GM21360 (cell line): ENCODE measurements at regions not wholly inside any gene's neighbourhood (a gene's known extent, or its start where the extent isn't known, plus 50 kb on each side); places are given as distances from the start of the nearest gene placed in this dataset.

ENCODE experiments used
- ATAC-seq: cut with Tn5 transposase; IDR thresholded peaks from one replicate; pipeline ENCODE4 v1.9.1; 2021; ENCODE audit warnings: mild to moderate bottlenecking, moderate library complexity; ENCODE audit not compliant: unreplicated experiment

- peak; percentile 92 for ATAC-seq
Measured at GRCh38 chr6:45830441-45831139, 185.1 kb downstream of the CLIC5 start.

DNA sequence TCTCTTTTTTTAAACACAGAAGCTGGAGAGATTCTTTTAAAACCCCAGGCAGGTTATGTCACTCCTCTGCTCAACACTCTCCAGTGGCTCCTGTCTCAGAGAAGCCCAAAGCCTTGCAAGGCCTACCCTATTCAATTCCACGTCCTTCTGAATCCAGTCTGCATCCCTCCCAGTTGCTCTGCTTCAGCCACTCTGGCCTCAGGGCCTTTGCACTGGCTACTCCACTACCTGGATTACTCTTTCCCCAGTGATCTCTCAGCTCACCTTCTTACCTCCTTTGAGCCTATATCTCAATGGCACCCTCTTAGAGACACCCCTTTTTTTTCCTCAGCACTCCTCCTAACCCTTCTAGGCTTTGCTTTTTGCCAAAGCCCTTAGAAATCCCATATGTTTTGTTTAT lies 185.8 kb downstream of the CLIC5 start:
- no peak for ATAC-seq

DNA sequence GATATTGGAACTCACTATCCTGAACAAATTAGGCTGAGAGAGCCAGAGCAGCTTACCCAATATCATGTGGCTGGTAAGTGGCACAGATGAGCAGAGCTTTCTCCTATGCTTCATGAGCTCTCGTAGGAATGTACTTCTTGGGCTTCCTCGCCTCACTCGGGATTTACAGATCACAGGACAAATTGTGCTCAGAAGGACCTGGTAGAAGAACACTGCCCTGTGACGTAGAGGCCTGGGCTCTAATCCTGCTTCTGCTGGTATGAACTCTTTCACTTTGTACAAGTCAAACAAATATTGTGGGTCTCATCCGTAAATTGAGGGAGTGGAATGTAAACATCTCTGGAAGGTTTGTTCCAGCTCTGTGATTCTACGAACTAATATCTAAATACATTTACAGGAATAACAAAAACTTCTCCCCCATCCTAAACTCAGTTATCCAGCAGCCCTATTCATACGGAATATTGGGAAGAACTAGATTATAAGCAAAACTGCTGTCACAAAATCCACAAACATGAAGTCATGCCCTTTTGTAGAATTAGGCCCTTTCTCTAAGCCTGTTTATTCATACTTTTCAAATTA lies 187.6 kb downstream of the CLIC5 start:
- no peak for ATAC-seq

DNA sequence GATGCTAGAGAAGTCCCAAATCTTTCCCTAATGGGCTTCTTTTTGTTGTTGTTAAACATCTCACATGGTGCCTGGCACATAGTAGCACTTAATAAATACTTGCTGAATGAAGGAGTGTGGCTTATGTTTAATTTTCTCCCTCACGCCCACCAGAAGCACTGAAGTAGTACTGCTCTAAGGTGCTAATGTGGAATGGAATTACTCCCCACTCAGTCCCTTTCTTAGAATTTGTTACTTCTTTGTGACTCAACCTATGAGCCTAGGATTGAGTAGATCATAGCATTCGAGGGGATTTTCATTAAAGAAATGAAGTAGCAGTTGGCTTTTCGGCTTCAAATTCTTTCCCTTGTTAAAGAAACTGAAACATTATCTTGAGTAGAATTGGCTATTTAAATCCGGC lies 192.8 kb downstream of the CLIC5 start:
- no peak for ATAC-seq

DNA sequence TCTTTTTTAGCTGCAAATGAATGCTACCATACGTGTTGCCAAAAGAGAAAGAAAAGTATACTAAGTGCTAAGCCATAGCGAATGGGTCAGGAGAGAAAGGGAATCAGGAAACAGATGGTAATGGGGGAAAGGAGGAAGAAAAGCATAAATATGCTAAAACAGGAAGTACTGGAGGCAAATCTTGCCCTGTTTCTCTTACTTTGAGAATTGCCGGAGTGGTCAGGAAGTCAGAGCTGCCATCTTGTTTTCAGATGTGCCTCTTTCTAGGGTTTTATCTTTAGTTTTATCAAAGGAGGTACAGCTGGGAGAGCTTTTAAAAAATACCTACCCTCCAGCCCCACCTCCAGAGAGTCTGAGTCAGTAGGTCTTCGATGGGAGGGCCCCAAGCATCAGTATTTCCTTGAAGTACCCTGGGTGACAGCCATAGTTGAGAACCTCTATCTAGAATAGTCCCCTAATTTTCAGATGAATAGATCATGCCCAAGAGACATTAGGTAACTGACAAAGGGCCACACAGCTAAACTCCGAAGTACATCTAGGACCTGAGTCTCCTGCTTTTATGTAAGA lies 193.3 kb downstream of the CLIC5 start:
- no peak for ATAC-seq

GRCh38 chr6:45818655-45819054 lies 197.0 kb downstream of the CLIC5 start:
- ATAC-seq = no peak

DNA sequence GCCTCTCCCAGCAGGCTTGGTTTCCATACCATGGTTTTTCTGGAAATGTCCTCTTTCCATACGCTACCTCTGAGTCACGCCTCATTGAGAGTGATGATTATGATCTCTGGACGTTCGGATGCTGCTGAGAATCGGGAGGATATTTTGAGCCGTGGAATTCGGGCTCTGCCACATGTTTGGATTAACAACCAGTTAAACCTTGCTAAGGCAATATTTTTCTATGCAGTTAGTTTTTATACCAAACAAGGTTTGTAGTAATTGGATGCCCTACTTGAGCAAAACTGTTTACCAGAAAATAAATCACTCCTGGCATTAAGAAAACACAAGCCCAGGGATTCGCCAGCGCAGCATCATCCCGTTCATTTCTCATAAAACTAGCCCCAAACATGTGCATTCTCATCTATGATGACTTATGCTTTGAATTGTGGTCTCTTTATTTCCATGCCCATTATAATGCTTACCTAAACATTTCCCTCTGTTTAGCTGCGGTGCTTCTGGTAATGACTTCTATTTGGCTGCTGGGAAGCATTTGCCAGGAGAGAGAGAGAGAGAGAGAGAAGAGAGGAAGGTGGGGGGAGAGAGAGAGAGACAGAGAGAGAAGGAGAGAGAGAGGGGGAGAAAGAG lies 198.9 kb downstream of the CLIC5 start:
- ATAC-seq = no peak

DNA sequence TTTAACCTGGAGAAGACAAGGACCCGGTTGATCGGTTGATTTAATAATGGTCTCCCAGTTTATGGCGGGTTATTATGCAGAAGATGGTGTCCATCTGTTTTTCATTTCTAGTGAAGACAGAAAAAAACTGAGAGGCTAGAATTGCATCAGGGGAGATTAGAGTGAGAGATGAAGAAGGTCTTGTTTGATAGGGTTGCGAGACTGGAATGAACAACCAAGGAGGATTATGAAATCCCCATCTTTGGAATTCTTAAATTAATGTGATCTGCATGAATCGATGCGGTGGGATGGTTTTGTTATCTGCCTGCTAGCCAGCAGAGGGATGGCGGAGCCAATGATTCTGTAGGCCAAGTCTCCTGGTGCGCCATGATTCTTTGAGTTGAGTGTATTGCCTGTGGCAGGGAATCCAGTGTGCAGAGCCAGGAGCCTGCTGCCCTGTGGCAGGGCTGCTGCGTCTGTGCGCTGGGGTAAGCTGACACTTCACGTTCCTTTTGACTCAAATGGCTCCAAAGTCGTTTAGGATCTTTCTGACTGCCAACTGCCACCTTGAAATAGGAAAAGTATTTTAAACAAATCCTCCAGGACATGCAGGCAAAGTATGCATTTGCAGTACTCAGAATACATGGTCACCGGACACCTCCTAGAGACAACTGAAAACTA lies 200.1 kb downstream of the CLIC5 start:
- ATAC-seq = no peak

DNA sequence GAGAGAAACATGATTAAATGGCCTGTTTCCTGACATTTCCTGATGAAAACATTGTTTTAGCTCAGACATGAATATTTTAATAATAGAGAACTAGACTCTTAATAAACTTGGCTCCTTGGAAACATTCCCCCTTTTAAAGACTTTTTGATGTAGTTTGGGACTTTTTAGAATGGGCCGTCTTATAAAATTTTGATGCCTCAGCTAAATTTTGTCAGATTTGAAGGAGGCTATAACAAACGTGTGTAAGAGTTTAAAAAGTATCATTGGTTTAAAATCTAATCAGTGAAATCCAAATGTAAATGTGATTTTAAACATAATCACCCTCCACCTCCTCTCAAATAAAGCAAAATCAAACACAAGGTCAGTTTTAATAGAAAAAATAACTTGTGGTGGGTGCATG lies 200.9 kb downstream of the CLIC5 start:
- no peak for ATAC-seq

- ATAC-seq = no peak
Measured at GRCh38 chr6:45813943-45814342, 201.7 kb downstream of the CLIC5 start.

GRCh38 chr6:45812922-45813321 lies 202.7 kb downstream of the CLIC5 start:
- ATAC-seq = no peak

GRCh38 chr6:45808917-45809316 lies 206.7 kb downstream of the CLIC5 start:
- ATAC-seq = no peak

GRCh38 chr6:45808042-45808645 lies 207.5 kb downstream of the CLIC5 start:
- no peak for ATAC-seq

DNA sequence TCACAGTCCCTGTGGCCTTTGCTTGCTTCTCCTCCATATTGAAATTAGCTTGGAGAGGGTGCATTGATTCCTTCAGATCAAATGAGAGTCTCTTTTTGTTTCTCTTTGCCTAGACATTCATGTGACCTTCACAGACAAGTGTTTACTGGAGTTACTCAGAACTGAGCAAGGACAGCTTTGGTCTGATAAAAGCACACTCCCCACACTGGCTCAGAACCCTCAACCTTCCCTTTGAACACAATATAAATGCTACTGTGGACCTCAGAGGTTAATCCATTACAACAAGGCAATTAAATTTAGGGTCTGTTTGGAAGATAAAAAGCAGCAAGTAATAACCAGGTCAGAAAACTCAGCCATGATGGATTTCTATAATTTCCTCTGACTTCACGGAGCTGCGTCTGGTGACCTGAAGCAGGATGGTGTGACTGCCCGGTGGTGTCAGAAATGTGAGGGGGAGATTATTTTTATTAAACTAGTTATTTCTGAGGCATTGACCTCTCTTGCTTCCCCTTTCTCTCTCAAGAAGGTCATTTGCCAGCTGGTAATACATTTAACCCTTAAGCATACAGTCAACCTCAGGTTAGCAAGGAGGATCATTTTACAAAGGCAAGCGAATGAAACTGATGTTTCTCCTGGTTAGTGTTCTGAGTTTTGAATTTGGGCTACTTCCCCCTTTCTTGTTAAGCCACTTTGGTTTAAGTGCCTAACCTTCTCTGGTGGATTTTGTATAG lies 208.2 kb downstream of the CLIC5 start:
- no peak for ATAC-seq

GRCh38 chr6:45806172-45806571 lies 209.5 kb downstream of the CLIC5 start:
- no peak for ATAC-seq

DNA sequence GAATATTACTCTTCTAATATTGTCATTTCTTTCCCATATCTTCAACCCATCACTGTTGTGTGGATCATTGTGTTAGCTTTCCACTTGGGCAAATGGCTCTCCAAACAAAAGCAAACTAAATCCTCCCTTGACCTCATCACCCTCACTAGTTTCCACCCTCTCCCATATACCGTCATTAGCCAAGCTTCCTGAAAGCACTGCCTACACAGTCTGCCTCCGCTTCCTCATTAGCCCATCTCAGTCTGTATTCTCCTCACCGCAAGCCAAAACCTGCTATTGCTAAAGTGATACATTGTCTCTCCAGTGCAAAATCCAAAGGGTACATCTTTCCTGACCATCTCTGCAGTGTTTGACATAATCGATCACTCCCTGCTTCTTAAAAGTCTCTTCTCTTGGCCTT lies 212.6 kb downstream of the CLIC5 start:
- ATAC-seq = no peak

GRCh38 chr6:45801471-45802289 lies 214.0 kb downstream of the CLIC5 start:
- ATAC-seq = no peak

DNA sequence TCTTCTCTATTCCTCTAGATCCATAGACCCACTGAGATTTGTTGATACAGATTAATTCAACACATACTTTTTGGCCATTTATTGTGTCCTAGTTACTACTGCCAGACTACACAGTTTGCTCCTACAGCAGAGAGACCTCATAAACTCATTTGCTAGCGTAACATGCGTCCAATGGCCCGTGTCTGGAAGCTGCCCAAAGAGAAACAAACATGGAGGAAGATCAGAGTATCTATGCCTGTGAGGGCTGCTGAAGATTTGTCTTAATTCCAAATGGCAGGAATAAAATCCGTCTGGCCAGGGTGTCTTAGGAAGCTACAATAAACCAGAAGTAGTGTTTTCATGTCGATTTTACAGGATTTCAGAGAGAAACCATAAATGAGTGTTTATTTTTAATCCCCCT lies 214.7 kb downstream of the CLIC5 start:
- ATAC-seq = no peak

DNA sequence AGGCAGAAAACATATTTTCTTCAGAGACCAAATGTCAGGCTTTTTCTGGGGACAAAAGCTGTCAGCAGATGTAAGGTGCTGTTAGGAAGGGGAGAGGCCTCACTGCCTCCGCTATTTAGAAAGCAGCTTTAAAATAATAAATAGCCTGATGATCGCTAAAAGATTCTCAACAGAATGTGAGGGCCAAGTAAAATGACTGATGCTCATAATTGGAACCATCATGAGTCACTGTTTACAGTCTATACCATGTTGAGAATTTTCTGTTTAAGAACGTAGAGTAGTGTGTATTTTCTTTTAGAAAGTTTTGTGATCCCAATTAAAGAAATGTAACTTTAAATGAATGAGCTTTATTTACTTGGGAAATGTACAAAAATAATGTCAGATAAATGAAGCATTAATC lies 220.0 kb downstream of the CLIC5 start:
- ATAC-seq = no peak

- ATAC-seq = no peak
Measured at GRCh38 chr6:45794465-45794864, 221.2 kb downstream of the CLIC5 start.
